ENCODE measurements at regions not wholly inside any gene's neighbourhood (a gene's known extent, or its start where the extent isn't known, plus 50 kb on each side); places are given as distances from the start of the nearest gene placed in this dataset.

DNA sequence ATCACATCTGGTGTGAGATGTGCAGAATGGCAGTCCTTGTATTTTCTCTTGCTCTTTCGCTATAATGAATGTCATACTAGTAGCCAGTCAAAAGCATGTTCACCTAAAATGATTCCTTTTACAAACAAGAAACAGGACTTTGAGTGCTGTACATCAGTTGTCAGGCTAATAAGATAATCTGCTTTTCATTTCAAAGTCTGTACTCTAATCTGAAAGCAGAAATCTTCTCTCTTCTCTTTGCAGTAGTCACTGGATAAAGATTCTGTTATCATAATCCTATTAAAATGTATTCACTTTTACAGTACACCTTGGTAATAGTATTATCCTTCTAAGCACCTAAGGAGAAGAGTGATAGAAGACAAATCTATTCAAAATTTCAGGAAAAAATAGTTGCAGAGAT, 300.1 kb downstream of the MFSD1 start:
- no peak for TF ChIP-seq OVOL3 (tag by site-specific recombination; IDR thresholded peaks at IDR 0.05)
- TF ChIP-seq ZNF501 (tag by site-specific recombination; IDR thresholded peaks at IDR 0.05) = no peak
- TF ChIP-seq ZNF132 (tag by site-specific recombination; IDR thresholded peaks at IDR 0.05; ENCODE audit: borderline replicate concordance) = no peak
- no peak for TF ChIP-seq CTCF (tag by site-specific recombination; IDR thresholded peaks at IDR 0.05)
- TF ChIP-seq ZNF274 (IDR thresholded peaks at IDR 0.05; ENCODE audit: low read length) = no peak
- TF ChIP-seq ZNF274 (tag by site-specific recombination; IDR thresholded peaks at IDR 0.05; ENCODE audit: borderline replicate concordance) = no peak
- no peak for TF ChIP-seq ZNF223 (tag by site-specific recombination; IDR thresholded peaks at IDR 0.05)
- TF ChIP-seq ZNF2 (tag by site-specific recombination; IDR thresholded peaks at IDR 0.05) = no peak
- no peak for TF ChIP-seq ZNF785 (tag by site-specific recombination; IDR thresholded peaks at IDR 0.05)
- TF ChIP-seq ZNF146 (tag by site-specific recombination; IDR thresholded peaks at IDR 0.05) = no peak
- TF ChIP-seq GLI4 (tag by site-specific recombination; IDR thresholded peaks at IDR 0.05) = no peak

Data from HEK293 (cell line).